Kidney glomerular epithelial cell (primary cell): ENCODE measurements at regions not wholly inside any gene's neighbourhood (a gene's known extent, or its start where the extent isn't known, plus 50 kb on each side); places are given as distances from the start of the nearest gene placed in this dataset.

ENCODE experiments used
- DNase-seq: peaks from one replicate; lab custom pipeline; 2025; lab: John Stamatoyannopoulos, UW

DNA sequence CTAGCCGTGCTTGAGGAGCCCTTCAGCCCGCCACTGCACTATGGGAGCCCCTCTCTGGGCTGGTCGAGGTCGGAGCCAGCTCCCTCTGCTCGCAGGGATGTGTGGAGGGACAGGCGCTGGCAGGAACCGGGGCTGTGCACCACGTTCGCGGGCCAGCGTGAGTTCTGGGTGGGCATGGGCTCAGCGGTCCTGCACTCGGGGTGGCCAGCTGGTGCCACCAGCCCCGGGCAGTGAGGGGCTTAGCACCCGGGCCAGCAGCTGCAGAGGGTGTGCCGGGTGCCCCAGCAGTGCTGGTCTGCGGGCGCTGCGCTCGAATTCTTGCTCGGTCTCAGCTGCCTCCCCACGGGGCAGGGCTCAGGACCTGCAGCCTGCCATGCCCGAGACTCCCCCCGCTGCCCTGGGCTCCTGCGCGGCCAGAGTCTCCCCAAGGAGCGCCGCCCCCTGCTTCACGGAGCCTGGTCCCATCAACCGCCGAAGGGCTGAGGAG, 90.8 kb upstream of the NRG3 start:
- DNase-seq: no peak

DNA sequence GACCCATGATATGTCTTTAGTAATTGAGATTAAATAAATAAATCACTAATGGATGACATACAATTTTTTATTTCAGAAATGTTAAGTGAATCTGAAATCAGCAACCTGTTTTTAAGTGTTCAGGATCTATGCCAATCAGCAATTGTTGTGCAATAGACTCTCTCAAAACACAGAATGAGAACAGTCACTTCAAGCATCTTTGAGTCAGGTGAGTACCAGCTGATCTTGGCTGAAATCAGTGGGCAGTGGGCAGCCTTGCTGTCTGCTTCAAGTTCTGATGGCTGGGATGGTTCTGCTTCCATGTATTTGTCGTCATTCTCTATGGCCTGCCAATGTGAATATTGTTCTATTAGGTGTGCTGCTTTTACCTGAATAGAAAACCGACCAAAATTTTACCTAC, 82.3 kb upstream of the NRG3 start:
- DNase-seq: no peak

DNA sequence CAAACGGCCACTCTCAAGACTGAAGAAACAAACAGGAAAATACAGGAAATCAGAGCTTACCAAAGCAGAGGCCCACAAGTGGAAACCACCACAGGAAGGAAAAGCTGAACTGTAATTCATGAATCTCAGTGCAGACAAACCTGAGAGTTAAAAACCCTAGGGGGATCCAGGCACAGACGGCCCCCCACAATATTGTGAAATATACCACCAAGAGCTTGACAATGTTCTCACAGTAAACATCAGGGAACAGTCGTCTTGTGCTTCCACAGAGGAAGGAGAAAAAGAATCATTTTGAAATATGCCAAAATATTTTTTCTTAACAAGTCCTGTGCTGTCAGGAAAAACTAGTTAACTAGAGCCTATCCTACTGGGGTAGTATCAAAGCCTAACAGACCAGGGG, 68.2 kb upstream of the NRG3 start:
- DNase-seq: no peak

DNA sequence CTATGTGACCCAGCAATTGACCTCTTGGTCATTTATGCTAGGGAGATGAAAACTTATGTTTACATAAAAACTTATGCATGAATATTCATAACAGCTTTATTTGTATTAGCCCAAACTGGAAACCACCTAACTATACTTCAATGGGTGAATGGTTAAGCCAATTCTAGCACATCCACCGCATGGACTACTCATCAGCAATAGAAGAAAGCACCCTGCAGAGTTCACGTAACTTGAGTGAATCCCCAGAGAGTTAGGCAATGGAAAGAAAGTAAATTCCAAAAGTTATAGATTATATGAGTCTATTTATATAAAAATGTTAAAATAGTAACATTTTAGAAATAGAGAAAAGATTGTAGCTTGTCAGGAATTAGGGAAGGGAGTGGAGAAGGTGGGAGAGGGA, 60.2 kb upstream of the NRG3 start:
- no peak for DNase-seq

DNA sequence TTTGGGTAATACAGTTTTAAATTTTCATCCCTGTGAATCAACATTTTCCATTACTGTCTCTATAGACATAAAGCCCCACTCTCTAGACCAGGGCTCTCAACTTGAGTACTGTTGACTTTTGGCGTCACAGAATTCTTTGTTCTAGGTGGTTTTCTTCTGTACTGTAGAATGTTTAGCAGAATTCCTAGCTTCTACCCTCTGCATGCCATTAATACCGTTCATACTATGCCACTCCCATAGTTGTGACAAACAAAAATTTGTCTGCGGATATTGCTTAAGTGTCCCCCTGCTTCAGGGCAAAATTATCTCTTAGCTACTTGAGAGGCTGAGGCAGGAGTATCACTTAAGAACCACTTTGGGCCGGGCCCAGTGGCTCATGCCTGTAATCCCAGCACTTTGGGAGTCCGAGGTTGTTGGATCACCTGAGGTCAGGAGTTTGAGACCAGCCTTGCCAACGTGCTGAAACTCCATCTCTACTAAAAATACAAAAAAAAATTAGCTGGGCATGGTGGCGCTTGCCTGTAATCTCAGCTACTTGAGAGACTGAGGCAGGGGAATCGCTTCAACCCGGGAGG, 57.3 kb upstream of the NRG3 start:
- DNase-seq: no peak

- DNase-seq: peak; percentile 70
Measured at GRCh38 chr10:81820418-81820817, 54.6 kb upstream of the NRG3 start.
